Endothelial cell of umbilical vein (primary cell): ENCODE measurements at regions not wholly inside any gene's neighbourhood (a gene's known extent, or its start where the extent isn't known, plus 50 kb on each side); places are given as distances from the start of the nearest gene placed in this dataset.

Experiments
- BruUV-seq: library from RNA; stranded (reverse); fragments of 400-500 nt; replicated peaks from 2 replicates; lab custom pipeline; 2021; lab: Mats Ljungman, UMichigan
- CTCF ChIA-PET: fragments of 300-600, 350-600 bp; sonication (Branson Sonifier 250); formaldehyde crosslinking; loops from one replicate; lab custom pipeline; 2021; ENCODE audit warnings: antibody characterized with exemption, inconsistent platforms; lab: Charles Lee
- POLR2A ChIA-PET: fragments of 300-600, 350-600 bp; sonication (Branson Sonifier 250); formaldehyde crosslinking; loops from one replicate; lab custom pipeline; 2021; ENCODE audit warnings: antibody characterized with exemption, inconsistent platforms; lab: Charles Lee
- DNase-seq: peaks from one replicate; pipeline ENCODE4 v3.0.0-alpha.2; 2011; ENCODE audit warnings: low read depth, low spot score
- FAIRE-seq: peaks from 2 replicates; lab custom pipeline; 2011; peaks lifted over from hg19 to GRCh38; lab: Jason Lieb, UNC
- H2AFZ ChIP-seq: 2 replicates; pipeline ENCODE4 v1.6.0; 2012; ENCODE audit warnings: low read depth, low read length, control low read depth, inconsistent platforms
- H3K27ac ChIP-seq: 2 replicates; pipeline ENCODE4 v1.5.1; 2011; ENCODE audit warnings: low read depth, mild to moderate bottlenecking, control low read depth, low read length, moderate library complexity; ENCODE audit not compliant: insufficient read depth
- H3K27me3 ChIP-seq, 2 experiments: 2 replicates each; pipeline versions ENCODE4 v1.6.0 to v1.6.1; 2011; ENCODE audit warnings: low read length in 2 of 2, mixed read lengths in 1 of 2; ENCODE audit not compliant: control insufficient read depth in 2 of 2, insufficient read depth in 2 of 2
- H3K36me3 ChIP-seq, 2 experiments: 2 replicates in 1 of 2; 3 replicates in 1 of 2; pipeline ENCODE4 v1.5.1; 2011; ENCODE audit warnings: low read length in 2 of 2, mild to moderate bottlenecking in 1 of 2, moderate library complexity in 1 of 2; ENCODE audit not compliant: control insufficient read depth in 2 of 2, insufficient read depth in 2 of 2; ENCODE audit errors: extremely low read depth in 1 of 2
- H3K4me1 ChIP-seq: 3 replicates; pipeline ENCODE4 v1.5.1; 2011; ENCODE audit warnings: mild to moderate bottlenecking, low read length; ENCODE audit not compliant: control insufficient read depth, insufficient read depth; ENCODE audit errors: extremely low read depth
- H3K4me2 ChIP-seq: 2 replicates; pipeline ENCODE4 v1.6.1; 2011; ENCODE audit warnings: low read length, control low read depth, mixed read lengths; ENCODE audit not compliant: insufficient read depth
- H3K4me3 ChIP-seq, 3 experiments: fragments of 200-600 bp in 1 of 3; sonication (generic), shearing (Covaris generic) in 1 of 3; replicated peaks in 1 of 3; 2 replicates each; pipeline ENCODE4 v1.5.1; 2011 to 2016; ENCODE audit warnings: control low read depth in 3 of 3, low read length in 3 of 3, mild to moderate bottlenecking in 2 of 3, inconsistent platforms in 1 of 3, low read depth in 1 of 3, moderate library complexity in 1 of 3; ENCODE audit not compliant: insufficient read depth in 1 of 3
- H3K79me2 ChIP-seq: 2 replicates; pipeline ENCODE4 v1.6.0; 2012; ENCODE audit warnings: low read length, inconsistent platforms; ENCODE audit not compliant: control insufficient read depth, insufficient read depth
- H3K9ac ChIP-seq: replicated peaks from 2 replicates; pipeline ENCODE3; 2011; ENCODE audit warnings: low read length, control low read depth; ENCODE audit not compliant: insufficient read depth; ENCODE audit errors: extremely low read depth
- H3K9me1 ChIP-seq: replicated peaks from 3 replicates; pipeline ENCODE4 v1.6.0; 2011; ENCODE audit warnings: mild to moderate bottlenecking, low read length; ENCODE audit not compliant: control insufficient read depth, insufficient read depth; ENCODE audit errors: extremely low read depth
- H3K9me3 ChIP-seq: replicated peaks from 2 replicates; pipeline ENCODE4 v1.5.1; 2012; ENCODE audit warnings: low read length, inconsistent platforms; ENCODE audit not compliant: control insufficient read depth, insufficient read depth
- H4K20me1 ChIP-seq: replicated peaks from 2 replicates; pipeline ENCODE3; 2011; ENCODE audit warnings: mild to moderate bottlenecking, low read length; ENCODE audit not compliant: control insufficient read depth, insufficient read depth; ENCODE audit errors: extremely low read depth
- CTCF ChIP-seq, 2 donors: IDR thresholded peaks; 1 replicate in 1 of 2; 2 replicates in 1 of 2; pipeline ENCODE4 v1.5.1; 2011; ENCODE audit warnings: low read length in 2 of 2, mild to moderate bottlenecking in 2 of 2, moderate library complexity in 2 of 2, control low read depth in 1 of 2, inconsistent platforms in 1 of 2, low read depth in 1 of 2; ENCODE audit not compliant: insufficient read depth in 1 of 2; ENCODE audit errors: extremely low read depth in 1 of 2
- EZH2 ChIP-seq: IDR thresholded peaks from 2 replicates; pipeline ENCODE4 v1.6.1; 2012; ENCODE audit warnings: borderline replicate concordance, low read depth, mild to moderate bottlenecking, moderate library complexity, low read length, inconsistent platforms; ENCODE audit not compliant: severe bottlenecking
- FOS ChIP-seq: IDR thresholded peaks from 2 replicates; pipeline ENCODE4 v1.6.1; 2011; ENCODE audit warnings: mild to moderate bottlenecking, low read length, moderate library complexity, borderline replicate concordance; ENCODE audit not compliant: insufficient read depth
- GATA2 ChIP-seq: IDR thresholded peaks from 2 replicates; pipeline ENCODE4 v1.7.0; 2011; ENCODE audit warnings: low read depth, mild to moderate bottlenecking, moderate library complexity, mixed read lengths, low read length; ENCODE audit not compliant: insufficient read length, insufficient read depth
- JUN ChIP-seq: IDR thresholded peaks from 2 replicates; pipeline ENCODE4 v1.6.1; 2011; ENCODE audit warnings: borderline replicate concordance, low read depth; ENCODE audit not compliant: insufficient read length, insufficient read depth
- MAX ChIP-seq: IDR thresholded peaks from 2 replicates; pipeline ENCODE4 v1.6.1; 2011; ENCODE audit not compliant: insufficient read depth, insufficient read length
- MYC ChIP-seq: IDR thresholded peaks from one replicate; pipeline ENCODE4 v1.6.1; 2011; ENCODE audit warnings: mild to moderate bottlenecking, low read depth, low read length
- POLR2A ChIP-seq: IDR thresholded peaks from 2 replicates; pipeline ENCODE4 v1.6.1; 2012; ENCODE audit warnings: low read depth, mild to moderate bottlenecking, control low read depth, low read length
- POLR2AphosphoS5 ChIP-seq: IDR thresholded peaks from 2 replicates; pipeline ENCODE4 v1.6.1; 2012; ENCODE audit warnings: low read depth, mild to moderate bottlenecking, control low read depth, low read length, moderate library complexity; ENCODE audit not compliant: insufficient read depth
- dilution Hi-C: fragments of 300-500 bp; cut with MboI; formaldehyde crosslinking; loops from one replicate; pipeline ENCODE4 v1.15.0; 2019; ENCODE audit warnings: low sequenced_read_pairs; ENCODE audit not compliant: extremely low pct_ligation_motif_present
- intact Hi-C: fragments of 100-400 bp; cut with micrococcal nuclease; formaldehyde crosslinking; loops from one replicate; pipeline ENCODE4 v1.10.0; 2022

- Histone ChIP-seq H4K20me1 (no peaks in the 10 kb centered on the region), H3K27me3 (no peaks in the 10 kb centered on the region), H3K4me2 (no peak overlapping the region), H3K9ac (no peak overlapping the region), H3K27ac (no peak overlapping the region), H3K9me1 (no peaks in the 10 kb centered on the region), H3K79me2 (no peaks in the 10 kb centered on the region), H3K4me3 (no peak overlapping the region), H3K9me3 (no peaks in the 10 kb centered on the region), H3K4me1 (no peaks in the 10 kb centered on the region), H2AFZ (no peak overlapping the region), H3K36me3 (no peaks in the 10 kb centered on the region)
- no TSS peak for BruUV-seq
- FAIRE-seq, result no peak
- dilution Hi-C loops (no loop called here), intact Hi-C loops (no loop called here)
- ChIA-PET CTCF (no interaction called here), POLR2A (no interaction called here)
- no peak for TF ChIP-seq CTCF (IDR thresholded peaks at IDR 0.05; ENCODE audit: extremely low read depth in 1 of 2, insufficient read depth in 1 of 2, low read depth in 1 of 2, low read length in 2 of 2)
- TF ChIP-seq POLR2AphosphoS5, result no peak
- no peak for TF ChIP-seq POLR2A
- TF ChIP-seq JUN, result no peak
- TF ChIP-seq EZH2, result no peak
- no peak for TF ChIP-seq MYC
- TF ChIP-seq MAX, result no peak
- no peak for TF ChIP-seq GATA2
- no peak for TF ChIP-seq FOS
- no peak for DNase-seq
Measured at GRCh38 chr2:82996217-82996616, 1462.9 kb downstream of the SUCLG1 start.
